Skeletal muscle cell (primary cell): ENCODE measurements at regions not wholly inside any gene's neighbourhood (a gene's known extent, or its start where the extent isn't known, plus 50 kb on each side); places are given as distances from the start of the nearest gene placed in this dataset.
"Not testable (repeated sequence)": the region's sequence is repeated elsewhere in the genome, so short reads cannot be mapped to it uniquely, and the experiment has no call there.

Source experiments
- DNase-seq: peaks from one replicate; pipeline ENCODE4 v3.0.0-alpha.2; 2010; ENCODE audit warnings: low read depth
- H3K4me3 ChIP-seq: 2 replicates; pipeline ENCODE4 v1.5.1; 2011; ENCODE audit warnings: low read depth, mild to moderate bottlenecking, control low read depth, low read length, moderate library complexity

GRCh38 chr6:144683216-144684070, 398.3 kb downstream of the UTRN start:
- H3K4me3 ChIP-seq = no peak overlapping the region
- no peak for DNase-seq

- no peak overlapping the region for H3K4me3 ChIP-seq
- no peak for DNase-seq
These were observed 403.6 kb downstream of the UTRN start for GRCh38 chr6:144688713-144689112.

- DNase-seq = no peak
These were observed 404.4 kb downstream of the UTRN start for GRCh38 chr6:144689503-144690040.

GRCh38 chr6:144690133-144690532, 405.0 kb downstream of the UTRN start:
- no peak for DNase-seq
- no peak overlapping the region for H3K4me3 ChIP-seq

More at GRCh38 chr6:144689503-144690040, 404.4 kb downstream of the UTRN start:
- no peak overlapping the region for H3K4me3 ChIP-seq

- no peak overlapping the region for H3K4me3 ChIP-seq
- no peak for DNase-seq
These were observed 405.5 kb downstream of the UTRN start for GRCh38 chr6:144690666-144691065.

- not testable (repeated sequence) for DNase-seq, H3K4me3 ChIP-seq
These were observed 406.9 kb downstream of the UTRN start for GRCh38 chr6:144692050-144692449.

- no peak for DNase-seq
- H3K4me3 ChIP-seq = no peak overlapping the region
These were observed 410.9 kb downstream of the UTRN start for GRCh38 chr6:144695858-144696533.

- DNase-seq = no peak
- no peak overlapping the region for H3K4me3 ChIP-seq
These were observed 411.7 kb downstream of the UTRN start for GRCh38 chr6:144696610-144697368.

- DNase-seq = no peak
These were observed 412.2 kb downstream of the UTRN start for GRCh38 chr6:144697369-144697760.

GRCh38 chr6:144697801-144698200, 412.7 kb downstream of the UTRN start:
- DNase-seq = no peak
- no peak overlapping the region for H3K4me3 ChIP-seq

More at GRCh38 chr6:144697369-144697760, 412.2 kb downstream of the UTRN start:
- no peak overlapping the region for H3K4me3 ChIP-seq

GRCh38 chr6:144702781-144703180, 417.6 kb downstream of the UTRN start:
- H3K4me3 ChIP-seq = no peak overlapping the region
- DNase-seq = no peak

- no peak overlapping the region for H3K4me3 ChIP-seq
- peak; percentile 52 for DNase-seq
These were observed 425.1 kb downstream of the UTRN start for GRCh38 chr6:144710207-144710606.

- DNase-seq = no peak
- no peak overlapping the region for H3K4me3 ChIP-seq
These were observed 426.5 kb downstream of the UTRN start for GRCh38 chr6:144711661-144712060.

GRCh38 chr6:144712541-144712940, 427.4 kb downstream of the UTRN start:
- DNase-seq = peak; percentile 17
- H3K4me3 ChIP-seq = no peak overlapping the region

GRCh38 chr6:144714021-144714712, 429.0 kb downstream of the UTRN start:
- DNase-seq = no peak
- no peak overlapping the region for H3K4me3 ChIP-seq

- DNase-seq = no peak
These were observed 430.2 kb downstream of the UTRN start for GRCh38 chr6:144715344-144715743.

GRCh38 chr6:144718431-144718830, 433.3 kb downstream of the UTRN start:
- no peak for DNase-seq
- no peak overlapping the region for H3K4me3 ChIP-seq

More at GRCh38 chr6:144715344-144715743, 430.2 kb downstream of the UTRN start:
- H3K4me3 ChIP-seq = no peak overlapping the region

GRCh38 chr6:144721232-144721631, 436.1 kb downstream of the UTRN start:
- no peak for DNase-seq
- H3K4me3 ChIP-seq = no peak overlapping the region

- no peak for DNase-seq
- H3K4me3 ChIP-seq = no peak overlapping the region
These were observed 437.1 kb downstream of the UTRN start for GRCh38 chr6:144722154-144722737.
